C4-2B (cell line): ENCODE measurements at regions not wholly inside any gene's neighbourhood (a gene's known extent, or its start where the extent isn't known, plus 50 kb on each side); places are given as distances from the start of the nearest gene placed in this dataset.

Source experiments
- ZFX ChIP-seq: fragments of 450-650 bp; IDR thresholded peaks from 2 replicates; pipeline ENCODE4 v1.6.1; 2017
- TF ChIP-seq, protein P1 (sequence below): fragments of 450-650 bp; conservative IDR thresholded peaks from 2 replicates; pipeline ENCODE4 v1.5.1; 2017; ENCODE audit warnings: mild to moderate bottlenecking

DNA sequence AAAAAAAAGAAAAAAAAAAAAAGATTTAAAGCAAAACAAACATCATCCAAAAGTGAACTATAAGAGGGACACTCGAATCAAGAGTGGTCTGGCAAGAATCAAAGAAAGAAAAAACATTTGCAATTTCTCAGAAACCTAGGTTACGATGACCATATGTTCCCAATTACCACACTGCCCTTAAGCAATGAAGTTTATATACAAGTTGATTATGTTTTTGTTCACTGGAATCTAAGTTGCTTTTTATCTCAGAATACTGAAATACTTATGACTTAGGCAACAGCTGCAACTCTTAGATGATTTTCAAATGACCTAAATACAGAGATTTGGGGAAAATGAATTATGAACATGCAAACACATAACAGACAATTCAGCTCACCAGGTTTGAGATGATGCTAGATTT is 597.1 kb upstream of the CHAC2 start:
- TF ChIP-seq, protein P1, sequence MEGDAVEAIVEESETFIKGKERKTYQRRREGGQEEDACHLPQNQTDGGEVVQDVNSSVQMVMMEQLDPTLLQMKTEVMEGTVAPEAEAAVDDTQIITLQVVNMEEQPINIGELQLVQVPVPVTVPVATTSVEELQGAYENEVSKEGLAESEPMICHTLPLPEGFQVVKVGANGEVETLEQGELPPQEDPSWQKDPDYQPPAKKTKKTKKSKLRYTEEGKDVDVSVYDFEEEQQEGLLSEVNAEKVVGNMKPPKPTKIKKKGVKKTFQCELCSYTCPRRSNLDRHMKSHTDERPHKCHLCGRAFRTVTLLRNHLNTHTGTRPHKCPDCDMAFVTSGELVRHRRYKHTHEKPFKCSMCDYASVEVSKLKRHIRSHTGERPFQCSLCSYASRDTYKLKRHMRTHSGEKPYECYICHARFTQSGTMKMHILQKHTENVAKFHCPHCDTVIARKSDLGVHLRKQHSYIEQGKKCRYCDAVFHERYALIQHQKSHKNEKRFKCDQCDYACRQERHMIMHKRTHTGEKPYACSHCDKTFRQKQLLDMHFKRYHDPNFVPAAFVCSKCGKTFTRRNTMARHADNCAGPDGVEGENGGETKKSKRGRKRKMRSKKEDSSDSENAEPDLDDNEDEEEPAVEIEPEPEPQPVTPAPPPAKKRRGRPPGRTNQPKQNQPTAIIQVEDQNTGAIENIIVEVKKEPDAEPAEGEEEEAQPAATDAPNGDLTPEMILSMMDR = no peak
- TF ChIP-seq ZFX = no peak
